ENCODE measurements at regions not wholly inside any gene's neighbourhood (a gene's known extent, or its start where the extent isn't known, plus 50 kb on each side); places are given as distances from the start of the nearest gene placed in this dataset.
A peak's percentile ranks its signal among the peaks of the same experiment; 100 is the strongest.

DNA sequence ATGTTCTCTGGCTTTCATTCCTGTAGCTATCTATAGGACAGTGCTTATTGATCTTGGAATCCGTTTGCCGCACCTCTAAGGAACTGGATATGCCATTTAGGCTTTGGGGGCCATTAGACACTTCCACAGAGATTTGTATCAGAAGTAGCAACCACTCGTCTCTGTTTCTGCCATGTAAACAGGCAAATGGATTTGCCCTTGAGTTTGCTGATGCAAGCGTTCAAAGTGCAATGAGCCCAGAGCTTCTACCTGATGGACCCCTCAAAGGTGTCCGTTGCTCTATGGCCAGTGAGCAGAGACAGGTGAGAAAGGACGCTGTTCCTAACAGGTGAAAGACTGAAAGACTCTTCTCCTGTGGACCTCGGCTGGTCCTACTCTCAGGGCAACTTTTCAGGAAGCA, 302.9 kb downstream of the ZNF536 start:
- DNase-seq (ENCODE audit: low spot score) (no peak), ATAC-seq (no peak)
- intact Hi-C loops (cut with DNase I) = no loop called here

DNA sequence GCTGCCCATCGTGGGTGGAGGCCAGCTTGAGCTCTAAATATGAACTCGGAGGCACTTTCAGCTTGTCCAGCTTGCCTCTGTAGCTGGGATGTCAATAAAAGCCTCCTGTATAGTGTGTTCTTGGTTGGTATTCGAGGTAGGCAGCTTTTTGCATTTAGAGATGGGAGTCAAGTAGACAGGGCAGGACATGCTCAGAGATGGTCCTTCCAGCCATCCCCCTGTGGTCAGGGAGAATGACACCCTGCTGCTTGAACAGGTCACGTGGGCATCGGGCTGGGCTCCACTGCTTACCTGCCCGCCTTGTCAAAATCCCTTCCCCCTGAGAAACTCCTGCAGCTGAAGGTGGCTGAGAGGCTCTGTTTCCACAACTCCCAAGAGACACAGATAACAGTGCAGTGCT, 302.5 kb downstream of the ZNF536 start:
- ATAC-seq (no peak), DNase-seq (ENCODE audit: low spot score) (no peak)
- intact Hi-C loops (cut with DNase I) = no loop called here

DNA sequence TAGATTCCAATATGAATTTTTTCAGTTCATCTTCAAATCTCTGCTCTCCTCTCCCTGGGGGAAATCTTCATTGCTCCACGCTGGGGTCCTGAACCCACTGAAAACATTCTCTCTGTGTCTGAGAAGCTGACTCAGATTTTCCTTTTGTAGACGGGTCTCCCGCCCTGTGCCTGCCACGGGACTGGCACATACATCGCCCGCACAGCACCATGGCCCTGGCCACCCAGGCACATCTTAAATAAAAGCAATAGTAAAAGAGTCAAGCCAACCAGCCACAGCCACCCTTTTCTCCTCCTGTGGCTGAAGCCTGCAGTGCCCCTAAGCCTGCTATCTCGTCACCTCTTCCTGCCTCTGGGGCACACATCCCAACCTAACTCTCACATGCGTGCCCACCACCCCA, 301.2 kb downstream of the ZNF536 start:
- intact Hi-C loops (cut with DNase I) = no loop called here
- ATAC-seq (no peak), DNase-seq (ENCODE audit: low spot score) (no peak)

DNA sequence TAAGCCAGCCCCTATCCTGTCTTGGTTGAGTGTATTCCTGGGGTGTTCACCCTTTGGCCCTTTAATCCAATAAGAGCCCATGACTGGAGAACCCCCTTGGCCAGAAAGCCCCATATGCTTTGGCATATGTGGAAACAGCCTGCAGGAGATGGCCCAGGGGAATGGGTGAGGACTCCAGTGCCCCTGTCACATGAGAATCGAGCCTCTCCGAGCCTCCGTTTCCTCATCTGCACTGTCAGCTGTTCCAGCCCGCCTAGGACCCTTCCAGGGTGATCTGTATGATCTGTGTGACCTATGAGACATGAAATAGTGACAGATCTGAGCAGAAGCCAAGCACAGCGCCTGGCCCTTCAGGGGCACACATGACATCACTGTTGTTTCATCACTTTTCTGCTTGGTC, 300.7 kb downstream of the ZNF536 start:
- DNase-seq (ENCODE audit: low spot score) (no peak), ATAC-seq (no peak)
- intact Hi-C loops (cut with DNase I) = no loop called here

DNA sequence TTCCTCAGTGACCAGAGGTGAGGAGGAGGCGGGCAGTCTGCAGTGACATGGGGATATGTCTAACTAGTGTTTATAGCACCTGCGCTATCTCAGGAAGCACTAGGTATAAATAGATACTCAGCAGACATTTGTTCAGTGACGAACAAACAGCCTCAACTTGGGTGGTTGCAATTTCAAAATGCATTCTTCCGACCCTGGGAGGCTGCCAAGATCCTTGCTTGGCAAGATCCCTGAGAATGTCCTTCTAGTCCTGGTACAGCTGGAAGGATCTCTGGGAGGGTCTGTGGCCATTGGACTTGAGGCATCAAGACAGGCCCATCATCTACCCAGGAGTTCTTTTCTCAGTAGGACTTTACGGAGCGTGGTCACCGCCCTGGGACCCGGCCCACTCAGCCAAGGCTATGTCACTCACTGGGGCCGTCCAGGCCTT, 299.5 kb downstream of the ZNF536 start:
- DNase-seq (ENCODE audit: low spot score) (peak; percentile 76), ATAC-seq (peak; percentile 54)
- intact Hi-C loops (cut with DNase I) = no loop called here

DNA sequence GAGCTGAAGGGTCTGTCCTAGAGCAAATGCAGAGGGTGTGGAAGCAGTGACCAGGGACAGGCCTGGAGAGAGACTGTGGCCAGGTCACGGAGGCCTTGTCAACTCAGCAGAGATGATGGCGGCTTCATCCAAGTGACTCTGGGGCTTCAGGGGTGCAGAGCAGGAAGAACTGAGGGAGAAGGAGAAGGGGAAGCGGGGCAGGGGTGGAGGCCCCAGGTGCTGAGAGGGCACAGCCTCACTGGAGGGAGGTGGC, 299.1 kb downstream of the ZNF536 start:
- intact Hi-C loops (cut with DNase I) = no loop called here
- ATAC-seq (no peak), DNase-seq (ENCODE audit: low spot score) (no peak)

DNA sequence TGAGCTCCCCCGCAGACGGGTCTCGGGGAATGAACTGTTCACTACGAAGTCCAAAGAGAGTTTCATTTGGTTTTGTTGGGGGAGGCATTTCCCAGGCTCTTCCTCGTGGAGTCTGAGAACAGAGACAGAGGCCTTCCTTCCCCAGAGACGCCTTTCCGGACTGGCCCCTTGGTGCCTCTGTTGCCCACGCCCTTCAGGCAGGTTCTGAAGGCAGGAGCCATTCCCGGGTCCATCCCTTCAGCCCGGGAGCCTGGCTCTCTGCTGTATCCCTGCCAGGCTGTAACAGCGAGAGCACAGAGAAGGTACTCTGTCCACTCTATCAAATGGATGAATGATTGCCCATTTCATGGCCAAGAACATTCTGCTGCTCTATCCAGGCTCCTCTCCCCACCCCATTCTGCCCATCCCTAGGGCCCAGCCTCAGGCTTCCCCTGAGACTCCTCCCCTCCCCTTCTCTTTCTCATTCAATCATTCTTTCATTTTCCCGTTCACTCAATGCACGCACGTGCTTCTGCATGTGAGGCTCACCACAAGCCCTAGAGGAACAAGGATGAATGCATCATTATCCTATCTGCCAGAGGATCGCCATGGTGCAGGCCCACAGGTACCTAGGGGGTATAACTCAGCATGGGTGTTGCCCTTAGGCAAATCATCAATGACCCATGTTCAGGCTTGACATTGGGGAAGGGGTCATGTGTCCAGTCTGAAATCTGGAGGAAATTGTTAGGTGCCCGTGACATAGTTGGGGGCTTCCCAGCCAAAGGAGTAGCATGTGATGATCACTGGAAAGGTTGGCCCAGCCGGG, 298.6 kb downstream of the ZNF536 start:
- intact Hi-C loops (cut with DNase I) = no loop called here
- ATAC-seq (peak; percentile 16), DNase-seq (ENCODE audit: low spot score) (no peak)

DNA sequence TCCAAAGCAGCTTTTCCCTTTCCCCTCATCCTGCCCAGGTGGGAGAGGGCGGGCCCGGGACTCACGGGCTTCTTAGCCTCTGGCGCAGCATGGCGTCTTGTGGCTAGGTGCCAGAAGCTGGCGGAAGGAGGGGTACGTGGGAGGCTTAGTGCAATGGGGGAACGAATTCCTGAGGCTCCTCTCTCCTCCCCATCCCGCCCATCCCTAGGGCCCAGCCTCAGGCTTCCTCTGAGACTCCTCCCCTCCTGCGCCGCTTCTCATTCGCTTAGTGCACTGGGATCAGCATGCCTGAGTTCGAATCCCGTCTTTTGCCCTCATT, 297.8 kb downstream of the ZNF536 start:
- intact Hi-C loops (cut with DNase I) = no loop called here
- ATAC-seq (peak; percentile 20), DNase-seq (ENCODE audit: low spot score) (no peak)

DNA sequence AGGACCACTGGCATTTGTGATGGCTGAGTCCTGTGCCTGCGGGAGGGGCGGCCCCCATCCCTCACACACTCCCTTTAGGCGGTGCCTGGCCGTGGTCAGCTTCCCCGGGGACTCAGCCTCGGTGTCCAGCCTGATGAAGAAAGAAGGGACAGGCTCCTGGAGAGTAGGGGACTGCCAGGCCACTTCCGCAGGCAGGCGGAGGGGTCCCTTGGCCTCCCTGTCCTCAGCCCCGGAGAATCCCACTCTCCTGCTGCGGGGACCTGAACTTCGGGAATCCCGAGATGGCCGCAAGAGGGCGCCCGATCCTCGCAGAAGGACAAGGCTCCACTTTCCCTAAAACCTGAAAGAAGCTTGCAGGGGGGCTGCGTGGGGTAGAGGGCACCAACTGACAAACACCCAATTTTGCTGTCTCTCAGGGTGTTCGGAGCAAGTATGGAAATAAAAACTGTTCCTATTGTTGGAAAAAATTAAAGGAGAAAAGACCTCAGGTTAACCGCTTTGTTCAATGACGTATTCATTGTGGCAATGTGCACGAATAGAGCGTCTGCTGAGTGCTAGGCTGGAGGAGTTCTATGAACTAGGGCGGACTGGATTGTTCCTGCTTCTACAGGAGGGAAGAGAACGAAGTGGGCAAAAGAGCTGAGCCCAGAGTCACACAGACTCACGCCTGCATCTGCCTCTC, 297.3 kb downstream of the ZNF536 start:
- peak; percentile 90 for DNase-seq (ENCODE audit: low spot score)
- intact Hi-C loops (cut with DNase I) = loop anchor here (2.0 kb wide), 1 partner anchor 23 kb away; no protein-coding TSS in a partner anchor
- ATAC-seq = peak; percentile 68

DNA sequence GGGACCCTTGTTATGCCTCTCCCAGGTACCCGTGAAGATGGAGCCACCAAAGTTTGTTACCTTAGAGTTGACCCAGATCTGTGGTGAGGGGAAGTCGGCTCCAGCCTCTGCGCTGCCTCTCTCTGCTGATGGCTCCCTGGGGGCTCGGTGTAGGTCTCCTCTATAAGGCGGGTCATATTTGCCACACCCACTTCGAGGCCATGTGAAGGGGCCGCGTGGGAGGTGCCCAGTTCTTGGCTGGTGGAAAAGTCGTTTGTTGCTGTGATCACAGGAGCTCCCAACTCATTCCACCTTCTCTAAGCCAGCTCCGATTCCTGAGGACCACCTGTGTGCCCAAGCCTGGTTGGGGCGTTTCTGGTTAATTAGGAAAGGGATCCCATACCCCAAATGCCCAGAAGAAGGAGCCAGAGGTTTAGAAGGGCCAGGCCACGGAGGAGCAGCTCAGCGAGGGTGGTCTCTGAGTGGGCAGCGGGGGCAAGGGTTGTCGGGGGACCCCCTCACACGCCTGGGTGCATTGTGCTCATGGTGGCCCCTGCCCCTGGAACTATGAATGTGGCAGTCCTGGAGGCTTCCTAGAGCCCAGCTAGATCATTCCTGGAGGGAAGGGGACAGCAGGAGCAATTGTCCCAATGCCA, 296.5 kb downstream of the ZNF536 start:
- intact Hi-C loops (cut with DNase I) = loop anchor here (2.0 kb wide), 1 partner anchor 24 kb away; no protein-coding TSS in a partner anchor
- DNase-seq (ENCODE audit: low spot score) (no peak), ATAC-seq (no peak)

DNA sequence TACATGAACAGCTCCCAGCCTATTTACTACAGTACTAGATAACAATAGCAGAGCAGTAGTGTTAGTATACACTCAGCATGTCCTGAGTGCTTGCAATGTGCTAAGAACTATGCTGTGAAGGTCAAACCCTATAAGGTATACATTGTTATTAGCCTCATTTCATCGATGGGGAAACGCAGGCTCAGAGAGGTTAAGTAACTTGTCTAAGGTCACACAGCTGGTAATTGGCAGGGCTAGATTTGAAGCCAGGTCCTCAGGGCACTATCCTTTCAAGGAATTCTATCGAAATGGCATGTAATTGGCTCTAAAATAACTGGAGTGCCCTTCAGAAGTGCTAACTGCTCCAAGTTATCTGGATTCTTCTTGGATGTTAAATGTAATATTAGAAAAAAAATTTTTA, 295.6 kb downstream of the ZNF536 start:
- intact Hi-C loops (cut with DNase I) = loop anchor here (2.0 kb wide), 1 partner anchor 25 kb away; no protein-coding TSS in a partner anchor
- DNase-seq (ENCODE audit: low spot score) (no peak), ATAC-seq (no peak)

DNA sequence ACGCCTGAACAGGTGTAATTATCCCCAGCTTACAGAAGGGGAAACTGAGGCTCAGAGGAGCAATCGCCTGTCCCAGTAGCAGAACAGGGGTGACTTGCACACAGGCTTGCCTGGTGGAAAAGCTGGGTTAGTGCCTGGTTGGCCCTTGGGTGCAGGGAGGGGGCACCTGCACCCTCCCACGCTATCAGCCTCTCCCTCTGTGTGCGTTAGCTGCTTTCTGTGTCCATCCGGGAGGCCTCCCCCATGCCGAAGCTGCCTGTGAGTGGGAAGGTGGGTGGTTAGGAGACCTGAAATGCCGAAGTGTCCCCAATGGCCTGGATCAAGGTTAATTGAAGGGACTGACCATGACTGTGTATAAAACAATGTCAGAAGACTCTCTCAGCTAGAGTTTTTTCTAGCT, 295.0 kb downstream of the ZNF536 start:
- DNase-seq (ENCODE audit: low spot score) (no peak), ATAC-seq (no peak)
- intact Hi-C loops (cut with DNase I) = no loop called here

DNA sequence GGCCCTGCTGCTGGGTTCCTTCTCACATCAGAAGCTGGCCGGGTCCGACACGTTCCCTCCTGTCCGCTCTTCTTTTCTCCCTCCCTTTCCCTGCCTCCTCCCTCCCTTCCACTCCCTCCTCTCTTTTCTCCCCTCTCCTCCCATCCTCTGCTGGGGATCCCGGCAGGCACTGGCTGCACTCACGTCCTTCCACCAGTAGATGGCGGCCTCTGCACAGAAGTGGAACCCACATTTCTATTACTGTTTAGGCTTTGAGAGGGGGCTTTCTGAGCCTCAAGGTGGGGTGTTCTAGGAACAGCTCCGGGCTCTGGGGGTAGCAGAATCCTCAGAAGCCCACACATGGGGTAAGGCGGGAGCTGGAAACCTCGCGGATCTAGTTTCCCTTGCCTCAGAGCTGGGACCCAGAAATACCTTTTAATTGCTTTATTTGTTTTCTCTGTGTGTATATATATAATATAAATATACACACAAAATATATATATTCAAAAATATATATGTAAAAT, 294.2 kb downstream of the ZNF536 start:
- ATAC-seq = no peak
- peak; percentile 80 for DNase-seq (ENCODE audit: low spot score)
- intact Hi-C loops (cut with DNase I) = no loop called here

DNA sequence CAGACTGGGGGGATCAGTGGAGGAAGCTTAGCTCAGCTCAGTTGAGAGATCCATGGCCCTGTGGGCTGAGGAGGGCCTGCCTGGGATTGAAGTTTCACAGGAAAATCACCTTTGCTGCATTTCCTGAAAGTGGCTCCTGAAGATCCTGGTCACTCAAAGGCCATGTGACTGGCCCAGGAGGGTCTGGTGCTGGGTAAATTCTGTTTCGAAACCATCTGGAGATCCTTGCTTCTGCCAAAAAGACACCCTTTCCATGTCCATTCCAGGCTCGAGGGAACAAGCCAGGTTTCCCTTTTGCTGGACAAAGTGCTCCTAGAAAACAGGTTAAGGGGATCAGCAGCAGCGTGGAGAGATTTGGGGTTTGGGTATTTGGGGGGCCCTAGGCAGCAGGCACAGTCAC, 293.3 kb downstream of the ZNF536 start:
- DNase-seq (ENCODE audit: low spot score) (no peak), ATAC-seq (no peak)
- intact Hi-C loops (cut with DNase I) = no loop called here

DNA sequence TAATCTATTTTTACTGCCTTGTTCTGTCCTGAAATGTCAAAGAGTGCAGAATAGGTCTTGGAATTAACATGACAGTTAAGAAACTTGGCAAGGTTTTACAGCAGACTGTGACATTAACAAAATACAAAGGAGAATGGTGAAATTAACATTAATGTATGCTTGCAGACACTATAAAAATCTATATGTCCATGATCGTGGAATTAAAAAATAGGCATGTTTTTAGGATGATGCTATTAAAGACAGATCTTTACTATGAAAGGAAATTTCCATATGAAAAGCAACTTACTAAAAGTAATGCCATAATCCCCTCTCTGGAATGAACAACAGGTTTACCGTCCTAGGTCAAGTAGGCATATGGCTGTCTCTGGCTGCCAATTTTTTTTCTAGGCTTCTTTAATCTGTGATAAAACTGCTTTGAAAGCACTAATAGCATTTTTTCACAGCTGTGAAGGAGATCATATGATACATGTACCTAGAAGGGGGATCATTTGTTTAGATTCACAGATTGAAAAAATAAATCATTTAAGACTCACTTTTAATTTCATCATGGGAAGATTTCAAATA, 291.5 kb downstream of the ZNF536 start:
- DNase-seq (ENCODE audit: low spot score) (no peak), ATAC-seq (no peak)
- intact Hi-C loops (cut with DNase I) = no loop called here

DNA sequence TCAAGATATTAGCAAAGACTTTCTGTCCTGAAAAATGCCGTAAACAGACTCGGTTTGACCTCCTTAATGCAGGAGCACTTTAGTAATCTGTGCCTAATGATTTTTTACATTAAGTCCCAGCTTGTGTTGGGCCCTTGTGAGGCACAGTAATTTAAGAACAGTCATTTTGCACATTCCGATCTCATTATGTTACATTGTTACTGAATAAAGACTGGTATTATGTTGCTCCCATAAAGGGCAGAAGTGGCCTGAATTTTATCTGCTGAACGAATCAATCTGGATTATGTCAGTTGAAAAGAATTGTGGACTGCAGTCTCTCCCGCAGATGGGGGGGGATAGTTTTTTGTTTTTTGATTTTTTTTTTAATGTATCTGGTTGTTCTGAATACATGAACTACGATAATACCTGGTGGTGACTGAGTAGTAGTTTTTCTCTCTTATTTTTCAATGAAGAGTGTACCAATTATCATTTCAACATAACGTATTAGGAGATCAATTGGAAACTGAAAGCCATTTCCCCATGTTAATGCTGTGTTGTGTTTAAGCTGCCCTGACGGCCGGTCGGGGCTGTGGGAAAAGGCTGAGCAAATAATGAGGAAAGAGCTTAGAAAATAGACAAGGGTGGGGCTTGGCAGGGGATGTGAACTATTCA, 290.2 kb downstream of the ZNF536 start:
- ATAC-seq = peak; percentile 77
- intact Hi-C loops (cut with DNase I) = no loop called here
- DNase-seq (ENCODE audit: low spot score) = no peak

DNA sequence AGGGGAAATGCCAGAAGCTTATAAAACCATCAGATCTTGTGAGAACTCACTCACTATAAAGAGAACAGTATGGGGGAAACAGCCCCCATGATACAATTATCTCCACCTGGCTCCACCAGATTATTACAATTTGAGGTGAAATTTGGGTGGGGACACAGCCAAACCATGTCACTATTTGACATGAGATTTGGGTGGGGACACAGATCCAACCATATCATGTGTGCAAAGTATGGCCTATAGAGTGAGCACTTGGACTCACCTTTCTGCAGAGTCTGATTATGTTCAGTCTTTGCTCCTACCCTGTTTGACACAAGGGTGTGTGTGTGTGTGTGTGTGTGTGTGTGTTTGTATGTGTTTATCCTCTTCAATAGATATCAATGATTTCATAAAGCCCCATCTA, 287.5 kb downstream of the ZNF536 start:
- ATAC-seq (no peak), DNase-seq (ENCODE audit: low spot score) (no peak)
- intact Hi-C loops (cut with DNase I) = no loop called here

DNA sequence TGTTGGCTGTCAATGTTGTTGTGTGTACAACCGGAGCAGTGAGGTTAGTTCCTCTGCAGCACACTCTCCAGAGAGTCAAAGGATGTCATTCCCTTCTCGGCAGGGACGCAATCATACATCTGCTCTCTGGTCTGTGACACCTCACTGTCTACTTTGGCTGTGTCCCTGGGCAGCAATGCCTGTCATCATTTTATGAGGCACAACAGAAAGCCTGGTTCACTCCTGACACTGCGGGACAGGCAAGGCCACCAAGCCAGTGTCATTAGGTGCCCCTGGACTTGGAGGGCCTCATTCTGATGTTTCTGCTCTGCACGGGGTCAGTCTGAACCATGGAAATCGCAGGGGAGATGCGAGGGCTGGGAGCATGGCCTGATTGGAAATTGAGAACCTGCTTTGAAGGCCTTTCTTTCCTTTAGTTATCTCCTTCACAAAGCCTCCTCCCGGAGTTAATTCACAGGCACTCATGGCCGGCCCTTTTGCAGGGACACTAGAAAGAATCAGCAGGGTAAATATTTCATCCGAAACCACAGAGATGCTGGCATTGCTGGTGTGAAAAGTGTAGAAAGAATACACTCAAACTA, 284.4 kb downstream of the ZNF536 start:
- DNase-seq (ENCODE audit: low spot score) (no peak), ATAC-seq (no peak)
- intact Hi-C loops (cut with DNase I) = no loop called here

DNA sequence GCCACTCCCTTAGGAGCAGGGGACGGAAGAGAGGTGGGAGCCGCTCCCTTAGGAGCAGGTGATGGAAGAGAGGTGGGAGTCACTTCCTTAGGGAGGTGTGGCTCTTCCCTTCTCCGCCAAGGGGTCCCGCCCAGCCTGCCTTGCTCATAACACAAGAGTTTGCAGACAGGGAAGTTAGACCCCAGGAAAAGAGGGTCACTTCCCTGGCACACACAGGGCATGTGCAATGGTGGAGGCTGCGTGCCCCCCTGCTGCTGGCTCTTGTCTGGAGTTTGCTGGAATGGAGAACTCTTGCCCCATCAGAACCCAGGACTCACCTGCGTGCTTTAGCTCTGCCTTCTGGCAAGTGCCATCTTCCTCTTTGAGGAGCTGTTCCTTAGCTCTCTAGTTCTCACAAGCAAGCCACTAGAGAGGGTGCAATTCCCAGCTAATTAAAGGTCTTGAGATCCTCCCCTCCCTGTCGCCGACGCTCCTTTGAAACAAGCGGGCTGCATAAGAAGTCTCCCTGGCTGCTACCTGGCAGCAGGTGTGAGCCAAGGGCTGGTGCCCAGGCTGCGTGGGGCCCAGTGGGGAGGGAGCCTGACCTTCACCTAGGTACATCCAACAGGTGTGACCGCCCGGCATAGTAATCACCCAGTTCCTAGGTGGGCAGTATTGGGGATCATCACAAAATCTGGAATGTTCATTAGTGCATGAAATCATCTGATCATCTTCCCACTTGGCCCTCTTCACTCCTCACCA, 281.6 kb downstream of the ZNF536 start:
- intact Hi-C loops (cut with DNase I) = no loop called here
- no peak for DNase-seq (ENCODE audit: low spot score)
- ATAC-seq = no peak
